ENCODE measurements at regions not wholly inside any gene's neighbourhood (a gene's known extent, or its start where the extent isn't known, plus 50 kb on each side); places are given as distances from the start of the nearest gene placed in this dataset.

DNA sequence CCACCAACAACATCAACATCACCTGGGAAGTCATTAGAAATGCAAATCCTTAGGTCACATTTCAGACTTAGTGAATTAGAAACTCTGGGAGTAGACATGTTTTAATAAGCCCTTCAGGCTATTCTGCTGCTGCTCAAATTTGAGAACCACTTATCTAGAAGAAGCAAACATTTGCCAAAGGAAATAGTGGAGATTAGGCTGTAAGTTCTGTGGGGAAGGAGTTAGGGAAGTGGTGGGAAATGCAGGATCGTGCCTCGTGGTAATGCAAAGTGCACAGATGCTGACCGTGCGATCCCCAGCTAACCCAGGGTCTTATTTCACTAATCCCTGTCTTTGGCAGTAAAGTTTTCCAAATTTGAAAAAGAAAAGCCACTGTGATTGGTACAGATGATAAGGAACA, 328.5 kb downstream of the EPM2A start:
- TF ChIP-seq, protein P1, sequence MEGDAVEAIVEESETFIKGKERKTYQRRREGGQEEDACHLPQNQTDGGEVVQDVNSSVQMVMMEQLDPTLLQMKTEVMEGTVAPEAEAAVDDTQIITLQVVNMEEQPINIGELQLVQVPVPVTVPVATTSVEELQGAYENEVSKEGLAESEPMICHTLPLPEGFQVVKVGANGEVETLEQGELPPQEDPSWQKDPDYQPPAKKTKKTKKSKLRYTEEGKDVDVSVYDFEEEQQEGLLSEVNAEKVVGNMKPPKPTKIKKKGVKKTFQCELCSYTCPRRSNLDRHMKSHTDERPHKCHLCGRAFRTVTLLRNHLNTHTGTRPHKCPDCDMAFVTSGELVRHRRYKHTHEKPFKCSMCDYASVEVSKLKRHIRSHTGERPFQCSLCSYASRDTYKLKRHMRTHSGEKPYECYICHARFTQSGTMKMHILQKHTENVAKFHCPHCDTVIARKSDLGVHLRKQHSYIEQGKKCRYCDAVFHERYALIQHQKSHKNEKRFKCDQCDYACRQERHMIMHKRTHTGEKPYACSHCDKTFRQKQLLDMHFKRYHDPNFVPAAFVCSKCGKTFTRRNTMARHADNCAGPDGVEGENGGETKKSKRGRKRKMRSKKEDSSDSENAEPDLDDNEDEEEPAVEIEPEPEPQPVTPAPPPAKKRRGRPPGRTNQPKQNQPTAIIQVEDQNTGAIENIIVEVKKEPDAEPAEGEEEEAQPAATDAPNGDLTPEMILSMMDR (IDR thresholded peaks at IDR 0.05): no peak
- TF ChIP-seq POLR2A (IDR thresholded peaks at IDR 0.05): no peak
- TF ChIP-seq POLR2AphosphoS5 (IDR thresholded peaks at IDR 0.05): no peak
